ENCODE measurements at regions not wholly inside any gene's neighbourhood (a gene's known extent, or its start where the extent isn't known, plus 50 kb on each side); places are given as distances from the start of the nearest gene placed in this dataset.
"Not testable (repeated sequence)": the region's sequence is repeated elsewhere in the genome, so short reads cannot be mapped to it uniquely, and the experiment has no call there.

DNA sequence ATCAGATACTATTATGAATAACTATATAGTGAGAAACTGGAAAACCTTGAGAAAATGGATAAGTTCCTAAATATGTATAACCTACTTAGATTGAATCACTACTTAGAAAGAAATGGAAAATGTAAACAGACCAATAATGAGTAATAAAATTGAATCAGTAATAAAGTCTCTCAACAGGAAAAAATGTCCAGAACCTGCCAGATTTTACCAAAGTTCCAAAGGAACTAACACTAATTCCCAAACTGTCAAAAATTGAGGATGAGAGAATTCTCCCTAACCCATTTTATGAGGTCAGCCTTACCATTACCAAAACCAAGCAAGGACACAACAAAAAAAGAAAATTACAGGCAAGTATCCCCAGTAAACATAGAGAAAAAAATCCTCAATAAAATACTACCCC is 272.0 kb downstream of the RPAP3 start:
- Histone ChIP-seq H3K27me3 (ENCODE audit: insufficient read depth, low read length) (no peaks in the 10 kb centered on the region), H3K9me3 (ENCODE audit: insufficient read depth, low read depth, low read length) (peaks cover 9% of the 10 kb centered on the region; the same call in 1 of the 2 replicates), H3K9ac (ENCODE audit: low read depth, low read length) (no peak overlapping the region), H3K4me1 (ENCODE audit: insufficient read depth, low read length) (no peaks in the 10 kb centered on the region), H3K27ac (ENCODE audit: low read depth, low read length) (no peak overlapping the region), H3K4me3 (ENCODE audit: low read length) (no peak overlapping the region), H3K36me3 (ENCODE audit: insufficient read depth, low read length) (no peaks in the 10 kb centered on the region)

DNA sequence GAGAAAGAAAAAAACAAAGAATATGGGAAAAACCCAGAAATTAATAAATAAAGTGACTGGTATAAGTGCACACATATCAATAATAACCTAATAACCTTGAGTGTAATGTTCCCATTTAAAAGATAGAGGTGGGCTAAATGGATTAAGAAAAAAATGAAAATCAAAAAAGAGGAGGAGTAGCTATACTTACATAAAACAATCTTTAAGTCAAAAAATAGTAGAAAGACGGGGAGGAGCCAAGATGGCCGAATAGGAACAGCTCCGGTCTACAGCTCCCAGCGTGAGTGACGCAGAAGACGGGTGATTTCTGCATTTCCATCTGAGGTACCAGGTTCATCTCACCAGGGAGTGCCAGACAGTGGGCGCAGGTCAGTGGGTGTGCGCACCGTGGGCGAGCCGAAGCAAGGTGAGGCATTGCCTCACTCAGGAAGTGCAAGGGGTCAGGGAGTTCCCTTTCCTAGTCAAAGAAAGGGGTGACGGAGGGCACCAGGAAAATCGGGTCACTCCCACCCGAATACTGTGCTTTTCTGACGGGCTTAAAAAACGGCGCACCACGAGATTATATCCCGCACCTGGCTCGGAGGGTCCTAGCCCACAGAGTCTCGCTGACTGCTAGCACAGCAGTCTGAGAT is 279.0 kb downstream of the RPAP3 start:
- not testable (repeated sequence) for H3K9me3 ChIP-seq (ENCODE audit: insufficient read depth, low read depth, low read length); H3K9ac ChIP-seq (ENCODE audit: low read depth, low read length); H3K4me1 ChIP-seq (ENCODE audit: insufficient read depth, low read length); H3K36me3 ChIP-seq (ENCODE audit: insufficient read depth, low read length); H3K27ac ChIP-seq (ENCODE audit: low read depth, low read length); H3K27me3 ChIP-seq (ENCODE audit: insufficient read depth, low read length); H3K4me3 ChIP-seq (ENCODE audit: low read length)
- 92% methylated on average over 21 of the region's 21 CpGs for WGBS

DNA sequence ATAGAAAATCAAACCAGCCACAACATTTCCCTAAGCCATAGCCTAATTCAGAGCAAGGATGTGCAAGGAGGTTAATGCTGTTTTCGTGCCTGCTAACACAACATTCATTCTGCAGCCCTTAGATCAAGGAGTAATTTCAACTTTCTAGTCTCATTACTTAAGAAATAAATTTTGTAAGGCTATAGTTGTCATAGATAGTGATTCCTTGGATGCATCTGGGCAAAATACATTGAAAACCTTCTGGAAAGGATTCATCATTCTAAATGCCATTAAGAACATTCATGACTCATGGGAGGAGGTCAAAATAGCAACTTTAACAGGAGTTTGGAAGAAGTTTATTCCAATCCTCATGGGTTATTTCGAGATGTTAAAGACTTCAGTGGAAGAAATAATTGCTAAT is 283.2 kb downstream of the RPAP3 start:
- Histone ChIP-seq H3K9ac (ENCODE audit: low read depth, low read length) (no peak overlapping the region), H3K27me3 (ENCODE audit: insufficient read depth, low read length) (no peaks in the 10 kb centered on the region), H3K4me1 (ENCODE audit: insufficient read depth, low read length) (no peaks in the 10 kb centered on the region), H3K9me3 (ENCODE audit: insufficient read depth, low read depth, low read length) (no peaks in the 10 kb centered on the region; the same call in 1 of the 2 replicates), H3K27ac (ENCODE audit: low read depth, low read length) (no peak overlapping the region), H3K4me3 (ENCODE audit: low read length) (no peak overlapping the region), H3K36me3 (ENCODE audit: insufficient read depth, low read length) (no peaks in the 10 kb centered on the region)
- WGBS, result 75% methylated on average over 2 of the region's 2 CpGs

- Histone ChIP-seq H3K4me3 (ENCODE audit: low read length) (no peak overlapping the region), H3K36me3 (ENCODE audit: insufficient read depth, low read length) (no peaks in the 10 kb centered on the region), H3K27me3 (ENCODE audit: insufficient read depth, low read length) (no peaks in the 10 kb centered on the region), H3K9me3 (ENCODE audit: insufficient read depth, low read depth, low read length) (no peaks in the 10 kb centered on the region), H3K27ac (ENCODE audit: low read depth, low read length) (no peak overlapping the region), H3K9ac (ENCODE audit: low read depth, low read length) (no peak overlapping the region), H3K4me1 (ENCODE audit: insufficient read depth, low read length) (0 out of 2 replicates have a peak, but pooled peaks cover 5% of the 10 kb centered on the region)
- WGBS, result 73% methylated on average over 1 of the region's 2 CpGs
These were observed 286.3 kb downstream of the RPAP3 start for GRCh38 chr12:47419497-47419896.

DNA sequence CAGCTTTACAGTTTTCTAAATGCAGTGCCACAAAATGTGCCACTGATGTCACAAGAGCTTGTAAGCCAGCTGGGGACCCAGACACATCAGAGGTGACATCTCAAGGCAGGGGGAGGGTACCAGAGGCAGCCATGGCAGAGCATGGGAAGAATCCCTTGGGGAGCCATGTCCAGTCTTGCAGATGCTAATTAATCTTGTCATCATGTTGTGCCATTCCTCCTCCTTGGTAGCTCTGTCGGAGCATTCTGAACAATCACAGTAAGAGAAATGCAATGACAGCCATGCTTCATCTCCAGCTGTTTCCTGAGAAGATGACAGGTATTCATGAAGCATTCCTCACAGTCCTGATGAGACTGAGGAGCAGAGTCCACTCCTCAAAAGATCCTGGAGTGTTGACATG is 287.9 kb downstream of the RPAP3 start:
- Histone ChIP-seq H3K4me1 (ENCODE audit: insufficient read depth, low read length) (0 out of 2 replicates have a peak, but pooled peaks cover 6% of the 10 kb centered on the region), H3K36me3 (ENCODE audit: insufficient read depth, low read length) (no peaks in the 10 kb centered on the region), H3K4me3 (ENCODE audit: low read length) (no peak overlapping the region), H3K27me3 (ENCODE audit: insufficient read depth, low read length) (no peaks in the 10 kb centered on the region), H3K27ac (ENCODE audit: low read depth, low read length) (no peak overlapping the region), H3K9me3 (ENCODE audit: insufficient read depth, low read depth, low read length) (no peaks in the 10 kb centered on the region), H3K9ac (ENCODE audit: low read depth, low read length) (no peak overlapping the region)
- 91% methylated on average over 1 of the region's 1 CpG for WGBS

- Histone ChIP-seq H3K4me1 (ENCODE audit: insufficient read depth, low read length) (0 out of 2 replicates have a peak, but pooled peaks cover 6% of the 10 kb centered on the region), H3K4me3 (ENCODE audit: low read length) (no peak overlapping the region), H3K36me3 (ENCODE audit: insufficient read depth, low read length) (no peaks in the 10 kb centered on the region), H3K27ac (ENCODE audit: low read depth, low read length) (no peak overlapping the region), H3K27me3 (ENCODE audit: insufficient read depth, low read length) (no peaks in the 10 kb centered on the region), H3K9me3 (ENCODE audit: insufficient read depth, low read depth, low read length) (no peaks in the 10 kb centered on the region), H3K9ac (ENCODE audit: low read depth, low read length) (no peak overlapping the region)
- 91% methylated on average over 6 of the region's 6 CpGs for WGBS
These were observed 288.7 kb downstream of the RPAP3 start for GRCh38 chr12:47417121-47417520.

DNA sequence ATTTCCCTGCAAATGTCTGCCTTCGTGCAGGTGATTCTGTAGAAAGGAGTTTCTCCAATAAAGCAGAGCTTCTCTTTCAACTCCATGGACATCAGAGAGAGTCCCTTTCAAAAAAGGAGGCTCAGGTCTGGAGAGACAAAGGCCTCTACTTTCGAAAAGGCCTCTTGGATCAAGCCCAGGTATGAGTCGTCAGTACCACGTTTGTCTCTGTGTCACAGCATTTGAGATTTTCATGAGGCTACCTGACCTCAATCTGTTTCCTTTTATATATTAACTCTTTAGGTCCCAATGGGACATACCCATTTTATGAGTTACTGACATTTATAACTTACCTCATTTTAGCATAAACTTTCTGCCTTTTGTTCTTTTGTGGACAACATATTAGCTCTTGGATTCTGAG is 290.8 kb downstream of the RPAP3 start:
- H3K27me3 ChIP-seq (ENCODE audit: insufficient read depth, low read length), result no peaks in the 10 kb centered on the region
- H3K4me1 ChIP-seq (ENCODE audit: insufficient read depth, low read length), result 0 out of 2 replicates have a peak, but pooled peaks cover 6% of the 10 kb centered on the region
- no peaks in the 10 kb centered on the region for H3K36me3 ChIP-seq (ENCODE audit: insufficient read depth, low read length)
- H3K9me3 ChIP-seq (ENCODE audit: insufficient read depth, low read depth, low read length), result no peaks in the 10 kb centered on the region
- no peak overlapping the region for H3K9ac ChIP-seq (ENCODE audit: low read depth, low read length)
- no peak overlapping the region for H3K4me3 ChIP-seq (ENCODE audit: low read length)
- 86% methylated on average over 4 of the region's 4 CpGs for WGBS
- no peak overlapping the region for H3K27ac ChIP-seq (ENCODE audit: low read depth, low read length)

DNA sequence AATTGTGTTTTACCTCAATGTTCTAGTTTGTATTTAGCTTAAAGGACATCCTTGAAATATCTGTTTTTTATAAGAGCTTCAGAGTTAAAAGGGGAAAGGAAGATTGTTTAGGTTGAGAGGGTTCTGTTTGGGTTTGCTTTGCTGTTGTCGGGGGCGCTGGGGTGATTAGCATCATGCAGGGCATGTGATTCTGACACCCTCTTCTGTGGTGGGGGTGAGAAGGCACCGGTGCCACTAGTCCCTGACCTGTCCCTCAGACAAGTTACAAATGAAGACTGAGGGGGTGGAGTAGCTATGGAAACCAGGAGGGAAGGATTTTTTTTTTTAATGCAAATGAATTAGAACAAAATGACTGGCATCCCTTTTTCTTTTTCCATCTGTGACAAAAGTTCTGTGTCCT is 291.3 kb downstream of the RPAP3 start:
- no peak overlapping the region for H3K4me3 ChIP-seq (ENCODE audit: low read length)
- no peak overlapping the region for H3K9ac ChIP-seq (ENCODE audit: low read depth, low read length)
- no peak overlapping the region for H3K27ac ChIP-seq (ENCODE audit: low read depth, low read length)
- WGBS, result 70% methylated on average over 3 of the region's 3 CpGs
- H3K4me1 ChIP-seq (ENCODE audit: insufficient read depth, low read length), result 0 out of 2 replicates have a peak, but pooled peaks cover 6% of the 10 kb centered on the region
- H3K9me3 ChIP-seq (ENCODE audit: insufficient read depth, low read depth, low read length), result no peaks in the 10 kb centered on the region
- H3K27me3 ChIP-seq (ENCODE audit: insufficient read depth, low read length), result no peaks in the 10 kb centered on the region
- H3K36me3 ChIP-seq (ENCODE audit: insufficient read depth, low read length), result no peaks in the 10 kb centered on the region

- Histone ChIP-seq H3K9ac (ENCODE audit: low read depth, low read length) (no peak overlapping the region), H3K9me3 (ENCODE audit: insufficient read depth, low read depth, low read length) (no peaks in the 10 kb centered on the region), H3K4me1 (ENCODE audit: insufficient read depth, low read length) (0 out of 2 replicates have a peak, but pooled peaks cover 6% of the 10 kb centered on the region), H3K36me3 (ENCODE audit: insufficient read depth, low read length) (no peaks in the 10 kb centered on the region), H3K4me3 (ENCODE audit: low read length) (no peak overlapping the region), H3K27me3 (ENCODE audit: insufficient read depth, low read length) (no peaks in the 10 kb centered on the region), H3K27ac (ENCODE audit: low read depth, low read length) (no peak overlapping the region)
These were observed 292.0 kb downstream of the RPAP3 start for GRCh38 chr12:47413806-47414205.

DNA sequence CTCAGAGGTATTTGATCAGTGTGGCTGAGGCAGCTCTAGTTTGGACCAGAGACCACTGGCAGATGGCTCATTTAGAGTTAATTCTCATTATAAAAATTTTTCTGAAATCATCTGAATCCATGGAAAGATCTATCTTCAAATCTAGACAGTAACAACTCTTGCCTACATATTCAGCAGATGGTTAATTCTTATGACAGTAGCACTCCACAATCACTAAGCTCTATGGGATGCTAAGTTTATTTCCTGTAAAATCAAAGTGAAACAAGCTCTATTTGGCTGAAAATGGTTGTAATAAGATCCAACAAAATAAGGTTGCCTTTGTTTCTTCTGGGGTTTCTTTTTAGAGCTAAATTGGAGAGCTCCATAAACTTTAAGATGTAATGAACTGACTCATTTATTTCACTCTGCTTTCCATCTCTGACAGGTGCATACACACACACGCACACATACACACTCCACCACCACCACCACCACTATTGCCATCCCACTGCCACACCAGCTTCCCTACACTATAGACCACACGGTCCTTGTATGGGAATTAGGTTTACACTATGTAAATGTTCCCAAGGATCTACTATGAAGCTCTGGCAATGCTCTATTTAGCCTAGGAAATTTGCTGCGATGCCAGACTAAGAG is 293.1 kb downstream of the RPAP3 start:
- Histone ChIP-seq H3K4me1 (ENCODE audit: insufficient read depth, low read length) (0 out of 2 replicates have a peak, but pooled peaks cover 6% of the 10 kb centered on the region), H3K9me3 (ENCODE audit: insufficient read depth, low read depth, low read length) (no peaks in the 10 kb centered on the region)
- WGBS, result 88% methylated on average over 3 of the region's 3 CpGs

GRCh38 chr12:47411966-47412365 is 293.9 kb downstream of the RPAP3 start:
- Histone ChIP-seq H3K36me3 (ENCODE audit: insufficient read depth, low read length) (no peaks in the 10 kb centered on the region), H3K9me3 (ENCODE audit: insufficient read depth, low read depth, low read length) (no peaks in the 10 kb centered on the region), H3K4me1 (ENCODE audit: insufficient read depth, low read length) (0 out of 2 replicates have a peak, but pooled peaks cover 6% of the 10 kb centered on the region)

More for the DNA sequence above, 293.1 kb downstream of the RPAP3 start:
- Histone ChIP-seq H3K9ac (ENCODE audit: low read depth, low read length) (no peak overlapping the region), H3K27me3 (ENCODE audit: insufficient read depth, low read length) (no peaks in the 10 kb centered on the region), H3K27ac (ENCODE audit: low read depth, low read length) (no peak overlapping the region), H3K4me3 (ENCODE audit: low read length) (no peak overlapping the region), H3K36me3 (ENCODE audit: insufficient read depth, low read length) (no peaks in the 10 kb centered on the region)

More at GRCh38 chr12:47411966-47412365, 293.9 kb downstream of the RPAP3 start:
- no peak overlapping the region for H3K9ac ChIP-seq (ENCODE audit: low read depth, low read length)
- H3K4me3 ChIP-seq (ENCODE audit: low read length), result no peak overlapping the region
- no peak overlapping the region for H3K27ac ChIP-seq (ENCODE audit: low read depth, low read length)
- no peaks in the 10 kb centered on the region for H3K27me3 ChIP-seq (ENCODE audit: insufficient read depth, low read length)
